IPS DF 6.9 (cell line): ENCODE measurements at regions not wholly inside any gene's neighbourhood (a gene's known extent, or its start where the extent isn't known, plus 50 kb on each side); places are given as distances from the start of the nearest gene placed in this dataset.
"Not testable (repeated sequence)": the region's sequence is repeated elsewhere in the genome, so short reads cannot be mapped to it uniquely, and the experiment has no call there.

Experiments
- DNase-seq: peaks from one replicate; pipeline ENCODE4 v3.0.0-alpha.2; 2013; ENCODE audit warnings: low read depth, low spot score
- H3K27ac ChIP-seq: one replicate; pipeline ENCODE4 v1.5.1; 2013; ENCODE audit warnings: low read length, control low read depth
- H3K27me3 ChIP-seq: 2 replicates; pipeline ENCODE4 v1.6.1; 2013; ENCODE audit warnings: mild to moderate bottlenecking, low read length; ENCODE audit not compliant: control insufficient read depth, insufficient read depth
- H3K36me3 ChIP-seq: 2 replicates; pipeline ENCODE4 v1.6.1; 2013; ENCODE audit warnings: low read length; ENCODE audit not compliant: control insufficient read depth, insufficient read depth
- H3K4me1 ChIP-seq: 2 replicates; pipeline ENCODE4 v1.6.1; 2013; ENCODE audit warnings: low read length; ENCODE audit not compliant: control insufficient read depth, insufficient read depth
- H3K4me3 ChIP-seq: 2 replicates; pipeline ENCODE4 v1.5.1; 2013; ENCODE audit warnings: mild to moderate bottlenecking, low read length
- H3K9me3 ChIP-seq: 2 replicates; pipeline ENCODE4 v1.6.1; 2013; ENCODE audit warnings: low read length, inconsistent platforms; ENCODE audit not compliant: control insufficient read depth, insufficient read depth
- WGBS: extraction: QIAGEN DNeasy Blood & Tissue Kit; methylation state at CpG from one replicate; pipeline ENCODE4 v1.1.7; 2013; ENCODE audit warnings: mixed read lengths, missing lambda C conversion rate; ENCODE audit not compliant: insufficient read length, insufficient coverage; 5-methylcytosine and 5-hydroxymethylcytosine counted together

DNA sequence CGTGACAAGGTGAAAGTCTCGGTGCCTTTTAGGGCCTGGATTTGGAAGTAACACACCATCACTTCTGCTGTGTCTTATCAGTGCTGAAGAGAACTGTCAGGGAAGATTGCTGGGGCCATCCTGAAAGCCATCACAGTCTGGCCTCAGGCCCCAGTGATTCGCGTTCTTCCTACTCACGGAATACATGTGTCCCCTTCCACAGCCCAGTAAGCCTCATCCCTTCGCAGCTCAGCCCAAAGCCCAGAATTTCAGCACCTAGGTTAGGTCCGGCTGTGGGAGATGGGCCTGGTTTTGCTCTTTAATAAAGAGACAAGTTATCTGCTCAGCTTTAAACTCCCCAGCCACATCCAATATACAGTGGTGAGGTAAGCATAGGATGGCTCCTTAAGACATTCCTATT is 113.0 kb upstream of the SPACA7 start:
- Histone ChIP-seq H3K27ac (no peak overlapping the region), H3K27me3 (no peaks in the 10 kb centered on the region), H3K4me3 (no peak overlapping the region), H3K4me1 (no peaks in the 10 kb centered on the region), H3K9me3 (no peaks in the 10 kb centered on the region), H3K36me3 (no peaks in the 10 kb centered on the region)
- DNase-seq = no peak
- WGBS = no CpG with 5 or more reads among the region's 7 CpGs

DNA sequence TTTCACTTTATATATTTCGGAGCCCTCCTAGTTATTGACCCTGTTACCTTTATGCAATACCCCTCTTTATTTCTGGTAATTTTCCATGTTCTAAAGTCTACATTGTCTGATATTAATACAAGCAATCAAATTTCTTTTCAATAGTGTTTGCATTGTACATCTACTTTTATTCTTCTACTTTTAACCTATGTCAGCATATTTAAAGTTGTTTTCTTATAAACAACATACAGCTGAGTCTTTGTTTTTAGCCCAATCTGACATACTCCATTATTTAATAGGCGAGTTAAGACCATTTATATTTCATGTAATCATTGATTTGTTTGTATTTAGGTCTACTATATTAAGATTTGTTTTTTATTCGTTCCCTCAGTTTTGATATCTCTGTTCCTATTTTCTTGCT is 108.5 kb upstream of the SPACA7 start:
- no peak for DNase-seq
- Histone ChIP-seq H3K4me3 (no peak overlapping the region), H3K27ac (no peak overlapping the region), H3K4me1 (no peaks in the 10 kb centered on the region), H3K36me3 (no peaks in the 10 kb centered on the region), H3K9me3 (no peaks in the 10 kb centered on the region), H3K27me3 (no peaks in the 10 kb centered on the region)
- no CpG with 5 or more reads among the region's 3 CpGs for WGBS

DNA sequence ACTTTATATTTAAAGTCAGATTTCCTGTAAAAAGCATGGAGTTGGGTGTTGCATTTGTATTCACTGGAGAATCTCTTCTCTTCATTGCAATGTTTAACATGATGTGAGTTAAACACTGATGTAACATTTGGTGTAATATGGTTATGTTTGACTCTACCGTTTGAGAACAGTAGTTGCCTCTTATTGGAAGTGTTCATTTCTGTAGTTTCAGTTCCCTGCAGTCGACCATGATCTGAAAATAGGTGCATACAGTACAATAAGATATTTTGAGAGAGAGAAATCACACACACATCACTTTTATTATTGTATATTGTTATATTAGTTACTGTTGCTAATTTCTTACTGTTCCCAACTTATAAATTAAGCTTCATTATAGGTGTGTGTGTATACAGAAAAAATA is 105.2 kb upstream of the SPACA7 start:
- Histone ChIP-seq H3K9me3 (no peaks in the 10 kb centered on the region; the same call in 1 of the 2 replicates), H3K27me3 (no peaks in the 10 kb centered on the region), H3K4me1 (no peaks in the 10 kb centered on the region), H3K36me3 (no peaks in the 10 kb centered on the region), H3K27ac (no peak overlapping the region), H3K4me3 (no peak overlapping the region)
- no peak for DNase-seq
- no CpG with 5 or more reads among the region's 2 CpGs for WGBS

DNA sequence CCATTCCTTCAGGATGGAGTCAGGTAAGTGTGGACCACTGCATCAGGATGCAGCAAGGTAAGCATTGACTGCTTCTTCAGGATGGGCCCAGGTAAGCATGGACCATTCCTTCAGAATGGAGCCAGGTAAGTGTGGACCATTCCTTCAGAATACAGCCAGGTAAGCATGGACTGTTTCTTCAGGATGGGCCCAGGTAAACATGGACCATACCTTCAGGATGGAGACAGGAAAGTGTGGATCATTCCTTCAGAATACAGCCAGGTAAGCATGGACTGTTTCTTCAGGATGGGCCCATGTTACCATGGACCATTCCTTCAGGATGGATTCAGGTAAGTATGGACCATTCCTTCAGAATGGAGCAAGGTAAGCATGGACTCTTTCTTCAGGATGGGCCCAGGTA is 89.4 kb upstream of the SPACA7 start:
- DNase-seq, H3K9me3 ChIP-seq, H3K4me1 ChIP-seq, H3K27ac ChIP-seq, H3K27me3 ChIP-seq, H3K4me3 ChIP-seq, H3K36me3 ChIP-seq: not testable (repeated sequence)

DNA sequence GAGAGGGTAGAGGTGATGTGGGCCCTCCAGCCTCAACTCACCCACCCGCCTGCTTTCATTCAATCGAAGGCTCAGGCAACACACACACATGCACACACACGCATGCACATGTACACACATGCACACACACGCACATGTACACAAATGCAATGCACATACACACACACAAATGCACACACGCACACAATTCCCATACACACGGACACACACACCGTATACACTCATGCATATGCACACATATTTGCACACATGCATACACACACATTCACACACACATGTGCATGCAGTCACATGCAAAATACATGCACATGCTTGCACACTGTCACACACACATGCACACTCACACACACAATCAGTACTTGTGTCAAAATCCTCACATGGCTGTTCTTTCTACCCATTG is 55.9 kb upstream of the SPACA7 start:
- no peaks in the 10 kb centered on the region for H3K9me3 ChIP-seq
- WGBS = no CpG with 5 or more reads among the region's 7 CpGs
- H3K27me3 ChIP-seq = no peaks in the 10 kb centered on the region
- no peak for DNase-seq
- H3K36me3 ChIP-seq = no peaks in the 10 kb centered on the region
- H3K4me1 ChIP-seq = no peaks in the 10 kb centered on the region
- no peak overlapping the region for H3K27ac ChIP-seq
- H3K4me3 ChIP-seq = no peak overlapping the region

DNA sequence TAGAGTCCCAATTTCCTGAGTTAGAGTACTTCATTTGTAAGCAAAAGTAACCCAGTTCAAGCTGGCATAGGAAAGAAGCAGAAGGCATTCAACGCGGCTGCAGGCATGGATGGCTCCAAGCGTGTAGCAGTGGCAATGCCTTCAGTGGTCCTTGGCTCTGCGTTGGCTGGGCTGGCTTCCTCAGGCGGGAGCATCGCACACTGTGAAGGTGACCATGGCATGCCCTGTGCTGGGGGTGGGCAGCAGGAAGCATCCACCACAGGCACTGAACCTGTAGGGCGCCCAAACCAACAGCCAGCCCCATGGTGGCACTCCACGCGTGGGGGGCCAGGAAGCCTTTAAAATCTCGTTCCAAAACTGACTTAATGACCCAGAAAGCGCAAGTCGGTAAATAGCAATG is 53.6 kb upstream of the SPACA7 start:
- no peak overlapping the region for H3K27ac ChIP-seq
- H3K4me1 ChIP-seq = no peaks in the 10 kb centered on the region
- H3K4me3 ChIP-seq = no peak overlapping the region
- H3K27me3 ChIP-seq = no peaks in the 10 kb centered on the region
- no peaks in the 10 kb centered on the region for H3K36me3 ChIP-seq
- no peak for DNase-seq
- no peaks in the 10 kb centered on the region for H3K9me3 ChIP-seq
- no CpG with 5 or more reads among the region's 12 CpGs for WGBS

DNA sequence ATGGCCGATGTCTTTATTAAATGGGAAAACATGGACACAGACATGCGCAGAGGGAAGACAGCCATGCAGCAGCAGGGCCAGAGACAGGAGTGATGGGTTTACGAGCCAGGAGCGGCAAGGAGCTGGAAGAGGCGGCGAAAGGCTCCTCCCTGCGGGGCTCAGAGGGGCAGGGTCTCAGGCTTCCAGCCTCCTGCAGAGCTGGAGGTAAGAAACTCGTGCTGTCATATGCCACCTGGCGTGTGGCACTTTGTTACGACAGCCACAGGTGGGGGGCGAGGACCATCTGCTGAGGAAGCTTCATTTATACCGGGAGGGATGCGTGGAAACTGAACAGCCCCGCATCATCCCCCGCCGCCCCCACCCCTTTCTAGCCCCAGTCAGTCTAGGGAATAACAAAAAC is 52.0 kb upstream of the SPACA7 start:
- H3K9me3 ChIP-seq = no peaks in the 10 kb centered on the region
- WGBS = no CpG with 5 or more reads among the region's 16 CpGs
- no peak for DNase-seq
- H3K36me3 ChIP-seq = no peaks in the 10 kb centered on the region
- no peaks in the 10 kb centered on the region for H3K27me3 ChIP-seq
- H3K4me1 ChIP-seq = no peaks in the 10 kb centered on the region
- H3K27ac ChIP-seq = no peak overlapping the region
- no peak overlapping the region for H3K4me3 ChIP-seq

DNA sequence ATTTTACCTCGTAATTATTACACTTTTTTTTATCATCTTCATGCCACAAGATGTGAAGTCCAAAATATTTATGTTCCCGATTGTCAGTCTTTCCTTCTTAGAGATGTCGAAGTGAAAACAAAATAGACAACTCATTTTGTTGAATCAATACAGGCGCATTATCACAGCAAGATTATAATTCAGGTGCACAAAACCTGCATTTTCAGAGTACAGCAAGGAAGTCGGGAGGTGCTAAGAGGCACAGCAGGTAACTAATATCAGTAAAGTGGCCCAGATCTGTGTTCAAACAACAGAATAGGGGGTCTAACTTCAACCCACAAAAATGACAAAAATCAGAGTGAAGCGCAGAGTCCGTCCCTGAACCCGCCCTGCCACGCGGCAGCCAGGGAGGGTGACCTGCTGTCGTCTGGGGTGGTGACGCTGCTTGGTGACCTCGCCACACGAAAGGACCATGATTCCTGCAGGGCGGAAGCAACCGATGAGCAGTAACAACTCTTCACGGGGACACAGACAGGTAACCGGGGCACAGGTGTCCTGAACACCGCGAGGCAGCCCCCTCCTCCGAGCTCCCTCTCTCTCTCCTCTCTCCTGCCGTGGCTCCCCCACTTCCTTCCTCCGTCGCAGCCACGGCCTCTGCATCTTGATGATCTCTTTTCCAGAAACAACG is 50.9 kb upstream of the SPACA7 start:
- WGBS = no CpG with 5 or more reads among the region's 26 CpGs
- DNase-seq = no peak
- H3K9me3 ChIP-seq = no peaks in the 10 kb centered on the region
- H3K4me1 ChIP-seq = no peaks in the 10 kb centered on the region
- H3K27ac ChIP-seq = no peak overlapping the region
- no peaks in the 10 kb centered on the region for H3K36me3 ChIP-seq
- peaks cover 3% of the 10 kb centered on the region; the same call in 1 of the 2 replicates for H3K27me3 ChIP-seq
- no peak overlapping the region for H3K4me3 ChIP-seq

DNA sequence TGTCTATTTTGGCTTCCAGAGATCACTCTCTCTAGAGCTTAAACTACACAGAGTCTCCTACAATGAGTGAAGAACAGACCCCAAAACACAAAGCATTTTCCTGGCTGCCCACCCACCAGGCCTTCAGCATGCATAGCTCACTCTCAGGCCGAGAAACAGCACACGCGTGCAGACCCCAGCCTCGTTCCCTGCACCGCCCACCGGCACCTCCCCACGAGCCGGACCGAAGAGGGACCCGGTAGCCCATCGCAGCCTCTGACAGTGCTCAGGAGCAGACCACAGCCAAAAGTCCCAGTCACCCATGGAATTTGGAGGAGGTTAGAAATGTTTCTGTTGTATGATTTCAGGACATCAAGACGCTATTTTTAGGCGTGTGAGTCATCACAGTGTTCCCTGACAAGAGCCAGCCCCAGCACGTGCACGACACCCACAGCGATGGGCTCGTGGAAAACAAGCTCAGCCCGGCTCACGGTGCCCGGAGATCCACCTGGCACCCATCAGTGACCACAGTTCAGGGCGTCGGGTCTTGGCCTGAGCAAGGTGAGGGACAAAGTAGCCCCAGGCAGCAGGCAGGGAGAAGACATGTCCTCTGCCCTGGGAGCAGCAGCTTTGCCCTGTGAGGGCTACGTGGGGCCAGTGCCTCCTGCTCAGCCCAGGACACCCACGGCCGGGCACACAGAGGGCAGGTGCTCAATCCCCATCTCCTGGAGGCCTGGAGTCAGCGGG is 50.1 kb upstream of the SPACA7 start:
- H3K27ac ChIP-seq = no peak overlapping the region
- no peak for DNase-seq
- WGBS = no CpG with 5 or more reads among the region's 26 CpGs
- no peaks in the 10 kb centered on the region for H3K9me3 ChIP-seq
- H3K27me3 ChIP-seq = peaks cover 12% of the 10 kb centered on the region
- no peaks in the 10 kb centered on the region for H3K36me3 ChIP-seq
- no peaks in the 10 kb centered on the region for H3K4me1 ChIP-seq
- H3K4me3 ChIP-seq = no peak overlapping the region
